HG02938 (cell line): ENCODE measurements at regions not wholly inside any gene's neighbourhood (a gene's known extent, or its start where the extent isn't known, plus 50 kb on each side); places are given as distances from the start of the nearest gene placed in this dataset.
"Not testable (repeated sequence)": the region's sequence is repeated elsewhere in the genome, so short reads cannot be mapped to it uniquely, and the experiment has no call there.

Experiments used
- ATAC-seq: cut with Tn5 transposase; IDR thresholded peaks from one replicate; pipeline ENCODE4 v1.9.1; 2021; ENCODE audit warnings: mild to moderate bottlenecking, moderate library complexity; ENCODE audit not compliant: unreplicated experiment

GRCh38 chr11:134980819-134981710, 569.0 kb upstream of the B3GAT1 start:
- ATAC-seq: no peak

- ATAC-seq: not testable (repeated sequence)
These were observed 567.0 kb upstream of the B3GAT1 start for GRCh38 chr11:134979089-134979457.

DNA sequence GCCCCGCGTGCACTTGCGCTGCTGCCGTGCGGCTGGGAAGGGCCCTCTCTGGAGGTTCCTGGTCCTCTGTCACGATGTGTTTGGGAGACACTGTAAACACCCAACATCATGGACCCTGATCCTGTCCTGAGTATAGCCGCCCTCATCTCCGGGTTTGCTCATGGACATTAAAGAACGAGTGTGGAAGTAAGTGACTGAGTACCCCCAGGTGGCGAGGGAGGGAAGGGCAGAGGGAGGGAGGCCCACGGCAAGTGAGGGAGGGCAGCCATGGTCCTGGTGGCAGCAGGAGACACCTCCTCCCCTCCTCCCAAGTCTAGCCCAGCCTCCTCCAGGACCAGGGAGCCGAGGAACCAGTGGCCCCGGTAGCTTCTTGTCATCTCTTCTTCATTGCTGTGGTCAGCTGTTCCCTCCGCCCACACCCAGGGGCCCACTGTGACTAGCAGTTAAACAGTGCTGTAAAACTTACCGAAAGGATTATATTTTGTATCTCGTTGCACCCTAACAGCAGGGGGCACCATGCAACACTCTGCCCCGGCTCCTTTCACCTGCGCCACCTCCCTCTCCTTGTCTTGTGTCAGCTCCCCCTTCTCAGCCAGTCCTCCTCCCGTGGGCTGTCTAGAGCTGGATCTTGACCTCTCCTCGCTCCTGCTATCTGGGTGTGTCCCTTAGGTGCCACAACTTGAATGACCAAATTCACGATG, 566.5 kb upstream of the B3GAT1 start:
- no peak for ATAC-seq

DNA sequence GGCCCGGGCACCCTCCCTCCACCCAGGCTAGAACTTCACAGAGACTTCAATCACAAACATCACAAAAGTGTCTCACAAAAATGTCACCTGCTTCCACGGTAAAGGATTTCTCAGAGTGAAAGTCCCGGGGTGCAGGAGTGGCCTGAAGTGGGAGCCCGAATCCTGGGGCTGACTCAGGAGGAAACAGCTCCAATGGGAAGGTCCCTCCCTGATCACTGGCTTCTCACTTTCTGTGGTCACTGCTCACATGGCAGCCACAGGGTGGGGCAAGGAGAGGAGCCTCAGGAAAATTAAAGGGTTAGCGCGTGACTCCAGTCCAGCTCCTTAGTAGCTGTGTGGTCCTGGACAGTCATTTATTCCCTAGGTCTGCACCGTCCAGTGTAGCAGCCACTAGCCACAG, 564.5 kb upstream of the B3GAT1 start:
- no peak for ATAC-seq

DNA sequence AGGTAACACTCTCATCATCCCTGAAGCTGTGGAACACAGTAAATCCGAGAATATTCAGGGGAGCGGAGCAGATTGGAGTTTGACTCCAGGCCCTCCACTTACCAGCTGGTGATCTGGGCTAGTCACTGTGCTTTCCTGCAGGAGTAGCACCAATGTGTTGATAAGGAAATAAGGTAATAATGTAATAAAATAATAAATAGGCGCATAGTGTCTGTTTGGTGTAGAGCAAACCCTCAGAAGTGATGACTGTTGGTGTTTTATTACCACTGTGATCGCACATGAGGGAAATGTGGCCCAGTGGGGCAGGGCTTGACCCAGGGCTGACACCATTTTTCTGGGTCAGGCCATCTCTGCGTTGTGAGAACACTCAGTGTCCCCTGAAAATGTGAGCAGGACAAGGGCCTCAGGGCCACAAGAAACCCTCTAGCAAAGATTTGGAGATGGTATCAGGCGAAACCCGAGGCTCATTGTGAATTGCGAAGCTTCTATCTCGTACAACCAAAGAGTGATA, 563.9 kb upstream of the B3GAT1 start:
- ATAC-seq: no peak

DNA sequence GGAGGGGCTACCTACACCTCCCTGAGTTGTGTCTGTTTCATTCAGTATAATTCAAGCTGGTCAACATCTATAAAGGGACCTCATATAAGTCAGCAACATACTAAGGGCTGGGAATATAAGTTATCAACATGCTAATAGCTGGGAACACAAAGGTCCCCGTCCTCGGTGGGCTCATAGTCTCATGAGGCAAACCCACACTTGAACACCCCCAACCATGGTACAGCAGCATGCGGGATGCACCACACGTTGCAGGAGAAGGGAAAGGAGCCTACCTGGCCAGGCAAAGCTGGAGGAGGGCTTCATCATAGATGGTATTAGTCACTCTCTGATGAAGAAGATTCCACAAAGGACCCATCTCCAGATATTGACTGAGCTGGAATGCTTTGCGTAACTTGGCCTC, 561.8 kb upstream of the B3GAT1 start:
- no peak for ATAC-seq

- ATAC-seq: no peak
These were observed 559.3 kb upstream of the B3GAT1 start for GRCh38 chr11:134971381-134971780.

DNA sequence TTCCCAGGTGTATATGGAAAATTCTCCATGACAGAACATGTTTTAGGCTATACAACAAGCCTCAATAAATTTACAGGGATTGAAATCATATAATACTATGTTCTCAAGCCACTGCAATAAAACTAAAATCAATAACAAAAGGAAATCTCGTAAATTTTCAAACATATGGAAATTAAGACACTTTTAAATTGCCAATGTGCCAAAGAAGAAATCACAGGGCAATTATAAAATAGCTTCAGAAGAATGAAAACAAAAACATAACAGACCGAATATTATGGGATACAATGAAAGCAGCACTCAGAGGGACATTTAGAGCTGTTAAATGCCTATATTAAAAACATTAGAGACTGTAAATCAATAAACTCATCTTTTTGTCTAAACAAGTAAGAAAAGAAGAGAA, 555.7 kb upstream of the B3GAT1 start:
- no peak for ATAC-seq

DNA sequence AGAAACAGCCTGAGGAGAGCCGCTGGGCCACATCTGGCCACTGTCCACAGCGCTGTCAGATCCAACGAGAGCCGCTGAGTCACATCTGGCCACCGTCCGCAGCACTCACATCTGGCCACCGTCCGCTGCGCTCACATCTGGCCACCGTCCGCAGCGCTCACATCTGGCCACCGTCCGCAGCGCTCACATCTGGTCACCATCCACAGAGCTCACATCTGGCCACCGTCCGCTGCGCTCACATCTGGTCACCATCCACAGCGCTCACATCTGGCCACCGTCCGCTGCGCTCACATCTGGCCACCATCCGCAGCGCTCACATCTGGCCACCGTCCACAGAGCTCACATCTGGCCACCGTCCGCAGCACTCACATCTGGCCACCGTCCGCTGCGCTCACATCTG, 549.3 kb upstream of the B3GAT1 start:
- not testable (repeated sequence) for ATAC-seq

DNA sequence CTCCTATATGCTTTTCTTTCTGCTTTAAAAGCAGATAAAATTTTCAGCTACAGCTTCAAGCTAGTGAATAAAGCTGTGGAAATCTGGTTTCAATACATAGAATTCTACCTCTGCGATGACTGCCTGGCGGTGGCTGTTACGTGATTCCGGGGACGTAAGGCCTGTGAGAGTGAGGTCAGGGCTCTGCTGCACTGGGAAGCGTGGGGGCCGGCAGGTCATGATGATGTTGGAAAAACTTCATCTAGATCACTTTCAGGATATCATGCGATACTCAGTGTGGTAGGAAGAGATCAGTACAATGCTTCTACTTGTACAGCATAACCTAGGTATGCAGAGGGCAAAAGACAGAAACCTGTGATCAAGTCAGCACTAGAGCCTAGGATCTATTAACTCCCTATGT, 546.8 kb upstream of the B3GAT1 start:
- ATAC-seq: no peak

- ATAC-seq: no peak
These were observed 546.2 kb upstream of the B3GAT1 start for GRCh38 chr11:134958336-134958640.

DNA sequence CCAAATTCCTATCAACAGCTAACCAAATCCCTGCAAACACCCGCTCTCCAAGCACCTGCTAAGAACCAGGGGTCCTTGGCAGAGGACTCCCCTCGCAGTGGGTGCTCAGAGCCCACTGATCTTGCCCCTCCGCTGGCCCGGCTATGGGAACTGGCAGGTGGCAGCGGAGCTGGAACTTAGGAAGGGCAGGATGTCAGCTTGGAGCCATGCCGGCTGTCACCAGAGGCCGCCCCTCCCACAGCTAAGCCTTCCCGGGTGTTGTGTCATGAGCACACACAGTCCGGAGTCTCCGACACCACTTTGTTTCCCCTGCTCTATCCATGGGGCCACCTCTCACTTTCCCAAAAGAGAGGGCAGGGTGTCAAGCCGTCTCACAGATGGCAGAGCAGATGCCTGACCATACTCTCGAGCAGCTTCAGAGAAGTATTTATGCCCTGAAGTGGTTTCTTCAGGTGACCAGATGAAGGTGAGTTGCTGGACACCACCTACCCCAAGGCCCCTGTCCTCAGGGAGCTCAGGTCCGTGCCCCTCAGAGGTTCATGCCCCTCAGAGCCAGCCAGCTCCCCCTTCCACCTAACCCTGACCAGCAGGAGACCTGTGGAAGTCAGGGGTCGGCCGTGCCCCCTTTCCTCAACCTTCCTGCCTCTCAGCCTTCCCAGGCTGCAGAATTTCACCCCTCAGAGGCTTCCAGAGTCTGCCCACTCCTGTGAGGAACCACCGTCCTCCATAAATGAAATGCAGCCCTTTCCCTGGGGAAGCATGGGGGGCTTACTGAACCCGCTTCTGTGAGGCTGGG, 545.7 kb upstream of the B3GAT1 start:
- ATAC-seq: no peak

DNA sequence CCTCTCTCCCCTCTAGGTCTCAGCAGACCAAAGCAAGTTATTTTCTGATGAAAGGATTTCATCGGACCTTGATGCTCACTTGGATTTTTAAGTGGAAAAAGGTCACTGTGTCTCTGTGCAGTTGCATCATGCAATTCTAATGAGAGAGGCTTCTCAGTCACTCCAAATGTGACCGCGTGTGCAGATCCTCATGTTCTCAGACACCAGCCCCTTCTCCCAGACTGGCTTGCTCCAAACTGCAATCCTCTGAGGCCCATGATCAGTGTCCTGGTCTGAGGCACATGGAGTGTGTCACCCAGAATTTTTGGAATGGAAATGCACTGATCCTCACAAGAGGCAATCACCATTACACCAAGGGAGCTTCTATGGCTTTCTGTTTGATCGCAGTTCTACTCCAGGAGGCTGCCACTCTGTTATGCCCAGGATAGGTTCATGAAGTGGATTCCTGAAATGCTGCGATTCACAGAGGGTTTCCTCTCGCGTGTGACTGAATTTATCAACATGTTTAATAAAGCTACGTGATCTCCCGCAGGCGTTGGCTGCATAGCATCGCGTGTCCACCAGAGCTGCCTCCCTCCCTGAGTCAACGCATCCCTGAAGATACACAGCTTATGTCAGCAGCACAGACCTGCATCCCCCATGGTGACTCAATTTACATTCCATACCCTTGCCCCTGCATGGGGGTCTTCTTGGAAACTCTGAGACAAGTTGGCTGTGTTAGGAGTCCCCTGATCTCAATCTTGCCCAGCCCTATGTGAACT, 544.6 kb upstream of the B3GAT1 start:
- ATAC-seq: no peak

GRCh38 chr11:134955970-134956369, 543.9 kb upstream of the B3GAT1 start:
- ATAC-seq: not testable (repeated sequence)

- no peak for ATAC-seq
These were observed 543.2 kb upstream of the B3GAT1 start for GRCh38 chr11:134955281-134955680.

DNA sequence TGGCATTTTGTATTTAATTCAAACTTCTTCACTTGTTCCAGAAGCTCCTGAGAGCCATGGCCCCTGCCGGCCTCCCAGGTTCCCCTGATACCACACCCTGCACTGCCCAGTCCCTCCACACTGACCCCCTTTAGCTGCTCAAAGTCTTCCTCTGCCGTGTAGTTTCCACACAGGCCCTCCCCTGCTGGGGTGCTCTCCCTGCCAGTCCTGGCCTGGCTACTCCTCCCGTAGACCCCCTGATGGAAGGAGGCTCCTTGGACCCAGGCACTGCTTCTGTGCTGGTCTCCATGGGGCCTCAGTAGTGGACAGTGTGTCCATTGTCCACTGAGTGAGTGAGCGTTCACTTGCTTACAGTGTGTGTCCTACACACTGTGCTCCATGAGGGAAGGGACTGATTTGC, 542.4 kb upstream of the B3GAT1 start:
- ATAC-seq: not testable (repeated sequence)

DNA sequence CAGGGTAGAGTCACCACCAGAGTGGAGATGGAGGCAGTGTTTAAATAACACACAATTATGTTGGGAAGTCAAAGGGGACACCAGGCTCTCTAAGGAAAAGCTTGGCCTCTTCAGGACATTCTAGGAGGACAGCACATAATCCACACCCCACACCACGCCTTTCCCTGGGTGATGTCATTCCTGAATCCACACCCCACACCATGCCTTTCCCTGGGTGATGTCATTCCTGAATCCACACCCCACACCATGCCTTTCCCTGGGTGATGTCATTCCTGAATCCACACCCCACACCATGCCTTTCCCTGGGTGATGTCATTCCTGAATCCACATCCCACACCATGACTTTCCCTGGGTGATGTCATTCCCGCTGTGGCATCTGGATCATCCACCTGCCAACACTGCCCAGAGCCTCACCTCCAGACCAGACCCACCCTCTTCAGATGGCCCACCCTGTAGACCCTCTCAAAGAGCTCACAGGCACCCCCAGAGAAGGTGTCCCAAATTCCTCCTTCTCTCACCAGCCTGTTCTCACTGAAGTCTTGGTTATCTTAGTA, 541.5 kb upstream of the B3GAT1 start:
- not testable (repeated sequence) for ATAC-seq

GRCh38 chr11:134951305-134951700, 539.3 kb upstream of the B3GAT1 start:
- ATAC-seq: no peak

GRCh38 chr11:134950692-134951304, 538.8 kb upstream of the B3GAT1 start:
- no peak for ATAC-seq
